ENCODE measurements at regions not wholly inside any gene's neighbourhood (a gene's known extent, or its start where the extent isn't known, plus 50 kb on each side); places are given as distances from the start of the nearest gene placed in this dataset.
"Not testable (repeated sequence)": the region's sequence is repeated elsewhere in the genome, so short reads cannot be mapped to it uniquely, and the experiment has no call there.

DNA sequence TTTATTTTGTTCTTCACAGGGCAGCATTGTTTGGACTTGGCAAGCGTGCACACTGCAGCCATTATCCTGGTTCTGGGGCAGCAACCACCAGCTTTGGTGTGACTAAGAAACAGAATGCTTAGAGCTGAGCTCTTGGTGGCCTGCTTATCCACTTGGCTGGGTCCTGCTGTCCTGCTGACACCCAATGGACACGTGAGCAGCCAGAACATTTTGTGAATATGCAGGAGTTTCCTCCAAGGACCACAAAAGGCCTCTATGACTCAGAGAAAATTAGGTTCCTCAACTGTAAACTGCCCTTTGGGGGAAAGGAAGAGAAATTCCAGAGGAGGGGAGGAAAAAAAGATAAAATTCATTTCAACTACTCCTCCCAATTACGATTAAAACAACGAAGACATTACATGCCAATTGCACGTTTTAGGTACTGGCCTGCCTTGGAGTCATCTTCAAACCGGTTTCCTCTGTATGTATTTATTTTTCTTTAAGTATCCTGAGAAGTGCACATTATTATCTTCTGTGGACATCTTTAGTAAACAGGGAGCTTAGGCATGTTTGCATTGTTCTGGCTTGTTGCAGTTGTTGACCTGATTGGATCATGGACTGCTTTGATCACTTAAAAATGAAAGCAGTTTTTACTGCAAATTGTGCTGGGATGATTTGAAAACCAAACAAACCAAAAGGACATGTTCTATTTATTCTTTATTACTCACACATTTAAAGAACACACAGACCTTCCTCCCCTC is 82.3 kb upstream of the TLE4 start:
- no peak for DNase-seq

DNA sequence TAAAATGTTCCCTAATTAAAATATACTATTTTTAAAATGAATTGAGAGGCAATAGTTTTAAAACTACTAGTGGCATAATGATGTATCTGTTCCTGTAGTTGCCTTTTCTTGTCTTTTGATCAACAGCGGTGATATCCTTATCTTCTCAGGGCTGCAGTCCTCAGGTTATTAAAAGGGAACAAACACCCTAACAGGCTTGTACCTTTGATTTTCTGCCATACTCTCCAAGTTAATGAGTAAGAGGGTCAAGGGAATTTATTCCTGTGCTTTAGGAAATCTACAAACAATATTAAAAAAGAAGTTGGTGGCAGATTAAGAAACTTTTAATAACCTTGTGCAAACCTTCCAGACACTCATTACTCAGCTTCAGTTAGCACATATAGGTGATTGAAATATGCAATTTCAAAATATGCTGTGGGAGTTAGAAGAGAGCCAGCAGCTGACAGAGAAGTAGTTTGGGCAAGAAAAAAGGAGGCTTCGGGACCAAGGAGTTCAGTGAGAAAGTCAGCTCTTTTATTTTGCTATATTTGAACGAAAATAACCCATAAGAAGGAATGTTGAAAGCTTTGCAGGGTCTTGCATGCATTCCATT is 81.0 kb upstream of the TLE4 start:
- DNase-seq, result no peak

DNA sequence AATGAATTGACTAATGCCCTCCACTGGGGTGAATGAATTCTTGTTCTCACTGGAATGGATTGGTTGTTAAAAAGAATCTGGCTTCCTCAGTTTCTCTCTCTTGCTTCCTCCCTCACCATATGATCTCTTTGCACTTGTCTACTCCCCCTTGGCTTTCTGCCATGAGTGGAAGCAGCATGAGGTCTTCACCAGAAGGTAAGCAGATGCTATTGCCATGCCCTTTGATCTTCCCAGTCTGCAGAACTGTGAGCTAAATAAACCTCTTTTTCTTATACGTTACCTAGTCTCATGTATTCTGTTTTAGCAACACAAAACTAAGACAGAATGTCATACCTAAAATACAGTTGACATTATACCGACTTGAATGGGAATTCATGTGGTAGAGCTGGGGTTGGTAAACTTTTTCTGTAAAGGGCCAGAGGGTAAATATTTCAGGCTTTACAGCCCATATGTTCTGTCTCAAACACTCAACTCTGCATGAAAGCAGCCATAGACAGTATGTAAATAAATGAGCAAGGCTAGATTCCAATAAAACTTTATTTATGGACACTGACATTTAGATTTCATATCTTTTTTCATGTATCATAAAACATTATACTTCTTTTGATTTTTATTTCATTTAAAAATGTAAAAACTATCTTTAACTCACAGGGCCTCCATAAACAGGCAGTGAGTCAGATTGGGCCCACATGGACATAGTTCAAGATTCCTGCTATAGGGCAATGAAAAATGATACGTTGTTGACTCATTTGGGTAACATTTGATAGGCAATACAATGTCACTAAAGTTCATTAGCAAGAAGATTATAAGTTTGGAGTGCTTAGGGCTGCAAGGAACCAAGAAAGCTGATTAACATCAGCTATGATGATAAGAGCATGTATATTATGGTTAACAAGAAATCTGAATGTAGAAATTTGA is 79.4 kb upstream of the TLE4 start:
- no peak for DNase-seq

DNA sequence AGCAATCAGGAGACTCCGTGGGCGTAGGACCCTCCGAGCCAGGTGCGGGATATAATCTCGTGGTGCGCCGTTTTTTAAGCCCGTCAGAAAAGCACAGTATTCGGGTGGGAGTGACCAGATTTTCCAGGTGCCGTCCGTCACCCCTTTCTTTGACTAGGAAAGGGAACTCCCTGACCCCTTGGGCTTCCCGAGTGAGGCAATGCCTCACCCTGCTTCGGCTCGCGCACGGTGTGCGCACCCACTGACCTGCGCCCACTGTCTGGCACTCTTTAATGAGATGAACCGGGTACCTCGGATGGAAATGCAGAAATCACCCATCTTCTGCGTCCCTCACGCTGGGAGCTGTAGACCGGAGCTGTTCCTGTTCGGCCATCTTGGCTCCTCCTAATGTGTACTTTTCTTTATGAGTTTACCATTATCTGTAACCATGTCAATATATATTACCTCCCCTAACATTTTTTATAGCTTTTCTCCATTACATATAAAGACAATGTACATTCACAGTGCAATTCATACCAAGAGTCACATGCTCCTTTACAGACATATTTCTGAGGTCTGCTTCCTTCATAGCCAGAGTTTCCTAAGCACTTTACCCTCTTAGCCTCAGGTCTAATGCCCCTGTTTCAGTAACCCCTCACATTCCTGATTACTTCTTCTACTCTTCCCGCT is 71.4 kb upstream of the TLE4 start:
- not testable (repeated sequence) for DNase-seq

DNA sequence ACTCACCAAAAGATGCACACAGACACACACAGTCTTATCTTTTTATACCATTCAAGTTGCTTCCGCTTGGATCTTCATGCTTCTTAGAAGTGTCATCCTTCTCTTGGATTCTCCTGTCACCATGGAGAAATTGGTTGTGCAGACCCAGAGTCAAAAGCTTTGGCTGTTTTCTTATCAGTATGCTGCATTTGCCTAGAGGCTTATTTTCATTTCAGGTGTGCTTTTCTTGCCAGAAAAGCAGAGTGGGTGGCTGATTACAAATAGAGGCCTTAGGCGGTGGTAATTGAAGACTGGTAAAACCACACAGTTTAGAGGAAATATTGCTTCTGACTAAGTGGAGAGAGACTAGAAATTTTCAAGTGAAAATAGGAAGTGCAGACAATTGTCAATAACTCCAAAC is 70.2 kb upstream of the TLE4 start:
- no peak for DNase-seq

DNA sequence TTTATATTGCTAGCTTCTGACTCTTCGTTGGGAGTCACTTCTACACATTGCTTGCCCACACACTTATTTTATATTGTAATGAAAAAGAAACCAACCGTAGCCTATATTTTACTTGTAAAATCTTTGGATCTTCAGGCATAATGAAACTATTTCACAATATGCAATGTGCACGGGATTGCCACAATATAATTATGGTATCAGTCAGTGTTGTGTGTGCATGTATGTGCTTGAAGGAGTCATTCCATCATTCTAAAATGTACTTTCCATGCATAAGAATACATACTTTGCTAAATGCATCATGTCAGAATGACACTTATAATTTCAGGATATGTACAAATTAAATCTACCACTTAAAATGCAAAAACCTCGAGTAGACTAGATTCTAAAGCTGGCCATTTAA is 64.0 kb upstream of the TLE4 start:
- DNase-seq, result no peak

DNA sequence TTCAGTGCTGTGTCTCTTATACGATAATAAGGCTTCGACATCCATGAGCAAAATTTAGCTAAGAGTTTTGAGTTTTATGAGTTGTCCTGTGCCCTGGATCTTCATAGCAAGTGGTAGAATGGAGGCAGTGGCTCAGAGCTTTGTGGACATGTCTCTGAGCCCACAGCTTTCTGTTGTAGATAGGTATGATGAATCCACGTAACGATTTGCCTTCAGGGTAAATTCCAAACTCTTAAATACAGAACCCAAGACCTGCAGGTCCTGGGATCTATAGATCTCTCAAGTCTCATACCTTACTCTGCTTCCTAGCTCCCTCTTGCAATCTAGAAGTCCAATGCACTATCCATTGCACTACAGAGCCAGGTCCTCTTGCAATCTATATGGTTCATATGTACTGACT is 59.5 kb upstream of the TLE4 start:
- no peak for DNase-seq
